IMR-90 (cell line): ENCODE measurements at regions not wholly inside any gene's neighbourhood (a gene's known extent, or its start where the extent isn't known, plus 50 kb on each side); places are given as distances from the start of the nearest gene placed in this dataset.

Source experiments
- ATAC-seq: fragments of 200-7000 bp; cut with Tn5 transposase; 2 replicates; pipeline ENCODE4 v1.9.1; 2020; ENCODE audit warnings: low read depth, mild to moderate bottlenecking, moderate library complexity
- BruUV-seq: library from RNA; stranded (reverse); fragments of 400-500 nt; replicated peaks from 2 replicates; lab custom pipeline; 2021; lab: Mats Ljungman, UMichigan
- CTCF ChIA-PET: fragments of 300-600 bp; formaldehyde crosslinking; extraction: SDS; loops from one replicate; lab custom pipeline; 2021; ENCODE audit warnings: antibody characterized with exemption; lab: Yijun Ruan, JAX
- POLR2A ChIA-PET: fragments of 300-600 bp; sonication (Branson Sonifier 250); formaldehyde crosslinking; loops from one replicate; lab custom pipeline; 2022; ENCODE audit warnings: antibody characterized with exemption; ENCODE audit not compliant: unreplicated experiment; lab: Charles Lee
- DNase-seq: peaks from one replicate; pipeline ENCODE4 v3.0.0; 2013
- H2AFZ ChIP-seq: replicated peaks from 2 replicates; pipeline ENCODE3; 2013; ENCODE audit warnings: low read length, mild to moderate bottlenecking; ENCODE audit not compliant: poor library complexity
- H2AK5ac ChIP-seq: 2 replicates; pipeline ENCODE4 v1.6.1; 2013; ENCODE audit warnings: low read depth, low read length, inconsistent platforms
- H2AK9ac ChIP-seq: replicated peaks from 2 replicates; pipeline ENCODE3; 2013; ENCODE audit warnings: mild to moderate bottlenecking, low read depth, low read length, moderate library complexity; ENCODE audit not compliant: poor library complexity
- H2BK120ac ChIP-seq: 2 replicates; pipeline ENCODE4 v1.6.1; 2013; ENCODE audit warnings: low read depth, low read length, inconsistent platforms
- H2BK15ac ChIP-seq: 3 replicates; pipeline ENCODE4 v1.6.1; 2013; ENCODE audit warnings: low read depth, low read length, inconsistent platforms
- H2BK20ac ChIP-seq: 2 replicates; pipeline ENCODE4 v1.6.1; 2013; ENCODE audit warnings: low read depth, mild to moderate bottlenecking, inconsistent platforms, low read length, moderate library complexity
- H2BK5ac ChIP-seq: 2 replicates; pipeline ENCODE4 v1.6.1; 2013; ENCODE audit warnings: mild to moderate bottlenecking, low read depth, low read length, inconsistent platforms; ENCODE audit not compliant: poor library complexity, severe bottlenecking
- H3K14ac ChIP-seq: replicated peaks from 2 replicates; pipeline ENCODE4 v1.6.1; 2013; ENCODE audit warnings: low read depth, low read length, inconsistent platforms
- H3K18ac ChIP-seq: 2 replicates; pipeline ENCODE4 v1.6.1; 2013; ENCODE audit warnings: low read depth, low read length, control low read depth
- H3K23ac ChIP-seq: 2 replicates; pipeline ENCODE4 v1.6.1; 2013; ENCODE audit warnings: low read depth, low read length, inconsistent platforms
- H3K27ac ChIP-seq: 2 replicates; pipeline ENCODE4 v1.5.1; 2013; ENCODE audit warnings: mild to moderate bottlenecking, control low read depth, low read length; ENCODE audit not compliant: insufficient read depth
- H3K27me3 ChIP-seq: 2 replicates; pipeline ENCODE4 v1.6.1; 2013; ENCODE audit warnings: low read length; ENCODE audit not compliant: control insufficient read depth, insufficient read depth
- H3K36me3 ChIP-seq: 2 replicates; pipeline ENCODE4 v1.6.1; 2013; ENCODE audit warnings: low read length, mixed read lengths; ENCODE audit not compliant: control insufficient read depth, insufficient read depth
- H3K4ac ChIP-seq: 2 replicates; pipeline ENCODE4 v1.6.1; 2013; ENCODE audit warnings: low read depth, low read length, inconsistent platforms
- H3K4me1 ChIP-seq: 2 replicates; pipeline ENCODE4 v1.6.1; 2013; ENCODE audit warnings: low read length, mixed read lengths; ENCODE audit not compliant: control insufficient read depth, insufficient read depth
- H3K4me2 ChIP-seq: 2 replicates; pipeline ENCODE4 v1.6.1; 2013; ENCODE audit warnings: low read depth, mild to moderate bottlenecking, control low read depth, low read length, moderate library complexity
- H3K4me3 ChIP-seq: 2 replicates; pipeline ENCODE4 v1.5.1; 2013; ENCODE audit warnings: low read depth, mild to moderate bottlenecking, control low read depth, low read length, moderate library complexity; ENCODE audit not compliant: insufficient read depth
- H3K56ac ChIP-seq: 2 replicates; pipeline ENCODE4 v1.6.1; 2013; ENCODE audit warnings: low read length, inconsistent platforms; ENCODE audit not compliant: insufficient read depth; ENCODE audit errors: extremely low read depth
- H3K79me1 ChIP-seq, 2 experiments: 2 replicates each; pipeline ENCODE4 v1.6.1; 2013; ENCODE audit warnings: low read length in 2 of 2, inconsistent platforms in 1 of 2, low read depth in 1 of 2
- H3K9ac ChIP-seq: 2 replicates; pipeline ENCODE4 v1.6.1; 2013; ENCODE audit warnings: low read depth, low read length, control low read depth
- H3K9me1 ChIP-seq: 2 replicates; pipeline ENCODE4 v1.6.1; 2013; ENCODE audit warnings: low read length, inconsistent platforms; ENCODE audit not compliant: insufficient read depth
- H3K9me3 ChIP-seq: 2 replicates; pipeline ENCODE4 v1.6.1; 2013; ENCODE audit warnings: low read length; ENCODE audit not compliant: control insufficient read depth, insufficient read depth
- H4K20me1 ChIP-seq: 2 replicates; pipeline ENCODE4 v1.6.1; 2013; ENCODE audit warnings: low read length, inconsistent platforms; ENCODE audit not compliant: insufficient read depth
- H4K5ac ChIP-seq: 2 replicates; pipeline ENCODE4 v1.6.1; 2013; ENCODE audit warnings: mild to moderate bottlenecking, low read depth, low read length, control low read depth
- H4K8ac ChIP-seq, 2 experiments: 2 replicates each; pipeline ENCODE4 v1.6.1; 2013; ENCODE audit warnings: low read depth in 2 of 2, low read length in 2 of 2, control low read depth in 1 of 2, inconsistent platforms in 1 of 2
- H4K91ac ChIP-seq: 2 replicates; pipeline ENCODE4 v1.6.1; 2013; ENCODE audit warnings: low read depth, low read length, inconsistent platforms; ENCODE audit not compliant: insufficient read depth
- BHLHE40 ChIP-seq: fragments of 150-350 bp; IDR thresholded peaks from 2 replicates; pipeline ENCODE4 v1.6.1; 2016; ENCODE audit warnings: mild to moderate bottlenecking, low read depth, low read length
- CEBPB ChIP-seq: IDR thresholded peaks from 2 replicates; pipeline ENCODE4 v1.6.1; 2012; ENCODE audit warnings: low read depth, low read length, improper control_type of control experiment
- CHD1 ChIP-seq: IDR thresholded peaks from 2 replicates; pipeline ENCODE4 v1.6.1; 2012; ENCODE audit warnings: low read depth, low read length, improper control_type of control experiment
- FOS ChIP-seq: fragments of 150-350 bp; IDR thresholded peaks from 2 replicates; pipeline ENCODE4 v1.6.1; 2016; ENCODE audit warnings: low read depth, low read length
- MAFK ChIP-seq: IDR thresholded peaks from 2 replicates; pipeline ENCODE4 v1.6.1; 2012; ENCODE audit warnings: low read depth, low read length, improper control_type of control experiment
- MXI1 ChIP-seq: IDR thresholded peaks from 2 replicates; pipeline ENCODE4 v1.6.1; 2012; ENCODE audit warnings: low read depth, mild to moderate bottlenecking, low read length, moderate library complexity, borderline replicate concordance
- NFE2L2 ChIP-seq: fragments of 150-350 bp; IDR thresholded peaks from 2 replicates; pipeline ENCODE4 v1.6.1; 2016; ENCODE audit warnings: low read depth, mild to moderate bottlenecking, low read length
- POLR2A ChIP-seq: IDR thresholded peaks from 2 replicates; pipeline ENCODE4 v1.6.1; 2012; ENCODE audit warnings: mild to moderate bottlenecking, low read depth, low read length
- RAD21 ChIP-seq: IDR thresholded peaks from 2 replicates; pipeline ENCODE4 v1.6.1; 2012; ENCODE audit warnings: low read length, improper control_type of control experiment
- RCOR1 ChIP-seq: IDR thresholded peaks from 2 replicates; pipeline ENCODE4 v1.6.1; 2012; ENCODE audit warnings: mild to moderate bottlenecking, low read length, improper control_type of control experiment; ENCODE audit not compliant: insufficient replicate concordance
- RFX5 ChIP-seq: IDR thresholded peaks from 2 replicates; pipeline ENCODE4 v1.8.0; 2012; ENCODE audit warnings: low read depth, mild to moderate bottlenecking, low read length, moderate library complexity
- WGBS, 2 experiments: methylation state at CpG; one replicate each; pipeline versions ENCODE4 v1.1.5 to v1.1.7; 2013; ENCODE audit warnings: missing lambda C conversion rate in 2 of 2; ENCODE audit not compliant: insufficient read length in 1 of 2; ENCODE audit errors: extremely low coverage in 2 of 2; 5-methylcytosine and 5-hydroxymethylcytosine counted together
- dilution Hi-C: fragments of 300-500 bp; cut with HindIII; formaldehyde crosslinking; loops from one replicate; pipeline ENCODE4 v1.14.3; 2018; ENCODE audit warnings: low sequenced_read_pairs; ENCODE audit not compliant: unreplicated experiment
- in situ Hi-C: fragments of 300-500 bp; cut with MboI; formaldehyde crosslinking; loops from 3 replicates; pipeline ENCODE4 v1.14.3; 2019; ENCODE audit warnings: low sequenced_read_pairs, inconsistent platforms, mixed read lengths
- intact Hi-C: fragments of 100-400 bp; cut with micrococcal nuclease; formaldehyde crosslinking; loops from 2 replicates; pipeline ENCODE4 v1.10.0; 2022
- TF ChIP-seq, protein P1 (sequence below): conservative IDR thresholded peaks from 2 replicates; pipeline ENCODE4 v1.5.1; 2012; ENCODE audit warnings: mild to moderate bottlenecking, low read depth, low read length, improper control_type of control experiment
- TF ChIP-seq, protein P2 (sequence below): fragments of 150-350 bp; IDR thresholded peaks from 2 replicates; pipeline ENCODE4 v1.6.1; 2016; ENCODE audit warnings: low read depth, mild to moderate bottlenecking, low read length, moderate library complexity, borderline replicate concordance
- TF ChIP-seq, protein P3 (sequence below): fragments of 150-350 bp; IDR thresholded peaks from 2 replicates; pipeline ENCODE4 v1.6.1; 2017; ENCODE audit warnings: mild to moderate bottlenecking, antibody characterized with exemption, low read length, low read depth

DNA sequence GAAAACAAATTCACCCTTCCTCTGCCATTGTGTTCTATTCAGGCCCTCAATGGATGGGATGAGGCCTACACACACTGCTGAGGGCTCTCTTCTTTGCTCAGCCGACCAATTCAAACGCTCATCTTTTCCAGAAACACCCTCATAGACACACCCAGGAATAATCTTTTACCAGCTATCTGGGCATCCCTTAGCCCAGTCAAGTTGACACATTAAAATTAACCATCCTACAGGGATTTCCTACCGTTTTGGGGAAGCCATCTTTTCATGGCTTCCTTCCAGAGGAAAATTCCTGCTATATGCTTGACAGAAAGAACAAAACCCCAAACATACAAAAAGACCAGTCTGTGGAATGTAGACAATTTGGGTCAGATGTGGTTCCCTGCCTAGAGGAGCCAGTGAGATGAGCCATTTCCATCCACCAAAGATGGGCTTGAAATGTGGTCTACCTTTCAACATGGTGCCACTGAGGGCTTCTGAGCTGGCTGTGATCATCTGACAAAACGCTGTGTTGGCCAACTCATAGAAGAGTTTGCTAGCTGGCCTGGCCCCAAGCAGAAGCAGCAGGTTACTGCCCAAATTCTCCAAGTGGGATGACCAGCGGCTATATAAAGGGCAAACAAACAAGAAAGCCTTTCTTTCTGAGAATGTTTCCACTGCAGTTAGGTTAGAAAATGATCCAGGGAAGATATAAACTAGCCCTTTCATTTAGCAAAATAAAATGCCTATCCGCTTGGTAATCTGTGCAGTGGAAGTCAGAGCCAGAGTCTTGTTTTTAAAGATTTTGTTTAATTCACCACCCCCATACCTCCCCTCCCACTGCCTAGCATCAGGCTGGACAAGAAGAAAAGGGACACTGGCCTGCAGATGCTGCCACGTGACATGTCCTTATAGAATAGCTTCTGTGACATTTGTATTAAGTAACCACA is 69.1 kb upstream of the MRPS6 start:
- no TSS peak for BruUV-seq
- CTCF ChIA-PET, result interaction anchor here (0.6 to 0.7 kb wide), 2 partner anchors 44 to 287 kb away, joined by 4 read pairs; no protein-coding TSS in a partner anchor
- TF ChIP-seq MXI1 (no peak), CHD1 (no peak), POLR2A (no peak), NFE2L2 (no peak), RAD21 (no peak), RFX5 (no peak), MAFK (no peak), FOS (no peak), RCOR1 (no peak), CEBPB (no peak), BHLHE40 (no peak)
- TF ChIP-seq, protein P1, sequence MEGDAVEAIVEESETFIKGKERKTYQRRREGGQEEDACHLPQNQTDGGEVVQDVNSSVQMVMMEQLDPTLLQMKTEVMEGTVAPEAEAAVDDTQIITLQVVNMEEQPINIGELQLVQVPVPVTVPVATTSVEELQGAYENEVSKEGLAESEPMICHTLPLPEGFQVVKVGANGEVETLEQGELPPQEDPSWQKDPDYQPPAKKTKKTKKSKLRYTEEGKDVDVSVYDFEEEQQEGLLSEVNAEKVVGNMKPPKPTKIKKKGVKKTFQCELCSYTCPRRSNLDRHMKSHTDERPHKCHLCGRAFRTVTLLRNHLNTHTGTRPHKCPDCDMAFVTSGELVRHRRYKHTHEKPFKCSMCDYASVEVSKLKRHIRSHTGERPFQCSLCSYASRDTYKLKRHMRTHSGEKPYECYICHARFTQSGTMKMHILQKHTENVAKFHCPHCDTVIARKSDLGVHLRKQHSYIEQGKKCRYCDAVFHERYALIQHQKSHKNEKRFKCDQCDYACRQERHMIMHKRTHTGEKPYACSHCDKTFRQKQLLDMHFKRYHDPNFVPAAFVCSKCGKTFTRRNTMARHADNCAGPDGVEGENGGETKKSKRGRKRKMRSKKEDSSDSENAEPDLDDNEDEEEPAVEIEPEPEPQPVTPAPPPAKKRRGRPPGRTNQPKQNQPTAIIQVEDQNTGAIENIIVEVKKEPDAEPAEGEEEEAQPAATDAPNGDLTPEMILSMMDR, result no peak
- TF ChIP-seq, protein P2, sequence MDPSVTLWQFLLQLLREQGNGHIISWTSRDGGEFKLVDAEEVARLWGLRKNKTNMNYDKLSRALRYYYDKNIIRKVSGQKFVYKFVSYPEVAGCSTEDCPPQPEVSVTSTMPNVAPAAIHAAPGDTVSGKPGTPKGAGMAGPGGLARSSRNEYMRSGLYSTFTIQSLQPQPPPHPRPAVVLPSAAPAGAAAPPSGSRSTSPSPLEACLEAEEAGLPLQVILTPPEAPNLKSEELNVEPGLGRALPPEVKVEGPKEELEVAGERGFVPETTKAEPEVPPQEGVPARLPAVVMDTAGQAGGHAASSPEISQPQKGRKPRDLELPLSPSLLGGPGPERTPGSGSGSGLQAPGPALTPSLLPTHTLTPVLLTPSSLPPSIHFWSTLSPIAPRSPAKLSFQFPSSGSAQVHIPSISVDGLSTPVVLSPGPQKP, result no peak
- TF ChIP-seq, protein P3, sequence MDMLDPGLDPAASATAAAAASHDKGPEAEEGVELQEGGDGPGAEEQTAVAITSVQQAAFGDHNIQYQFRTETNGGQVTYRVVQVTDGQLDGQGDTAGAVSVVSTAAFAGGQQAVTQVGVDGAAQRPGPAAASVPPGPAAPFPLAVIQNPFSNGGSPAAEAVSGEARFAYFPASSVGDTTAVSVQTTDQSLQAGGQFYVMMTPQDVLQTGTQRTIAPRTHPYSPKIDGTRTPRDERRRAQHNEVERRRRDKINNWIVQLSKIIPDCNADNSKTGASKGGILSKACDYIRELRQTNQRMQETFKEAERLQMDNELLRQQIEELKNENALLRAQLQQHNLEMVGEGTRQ, result no peak

More for the DNA sequence above, 69.1 kb upstream of the MRPS6 start:
- ATAC-seq (peak; percentile 87), DNase-seq (peak; percentile 34)
- Histone ChIP-seq H3K4me1 (peaks cover 2% of the 10 kb centered on the region), H2BK15ac (no peak overlapping the region), H3K27me3 (no peaks in the 10 kb centered on the region; the same call in 1 of the 2 replicates), H3K36me3 (no peaks in the 10 kb centered on the region), H2BK20ac (no peak overlapping the region), H3K27ac (peak overlapping the region; percentile 47; the same call in 1 of the 2 replicates), H2AFZ (peak overlapping the region; percentile 61), H2BK120ac (no peak overlapping the region), H3K56ac (no peak overlapping the region), H3K9me3 (peaks cover 2% of the 10 kb centered on the region; the same call in 1 of the 2 replicates), H3K4me2 (peak overlapping the region; percentile 5; the same call in 1 of the 2 replicates), H3K9ac (no peak overlapping the region), H2BK5ac (peak overlapping the region; percentile 17), H3K79me1 (no peaks in the 10 kb centered on the region), H3K14ac (no peak overlapping the region), H3K4ac (no peak overlapping the region), H4K20me1 (no peaks in the 10 kb centered on the region), H4K5ac (no peak overlapping the region), H2AK9ac (no peak overlapping the region), H3K18ac (0 out of 2 replicates have a peak overlapping the region, but pooled peaks have one; percentile 0), H4K91ac (no peak overlapping the region; the same call in 1 of the 2 replicates), H2AK5ac (peak overlapping the region; percentile 32; the same call in 1 of the 2 replicates), H3K9me1 (no peaks in the 10 kb centered on the region), H3K4me3 (no peak overlapping the region), H4K8ac (no peak overlapping the region), H3K23ac (no peak overlapping the region)
- dilution Hi-C loops, result no loop called here
- intact Hi-C loops, result no loop called here
- POLR2A ChIA-PET, result no interaction called here
- WGBS, 2 experiments, result 81% methylated on average over 2 of the region's 7 CpGs; no CpG with 5 or more reads in 1 of the 2 experiments
- in situ Hi-C loops, result no loop called here
